ENCODE measurements at regions not wholly inside any gene's neighbourhood (a gene's known extent, or its start where the extent isn't known, plus 50 kb on each side); places are given as distances from the start of the nearest gene placed in this dataset.
A peak's percentile ranks its signal among the peaks of the same experiment; 100 is the strongest.
"Not testable (repeated sequence)": the region's sequence is repeated elsewhere in the genome, so short reads cannot be mapped to it uniquely, and the experiment has no call there.

- peak; percentile 52 for DNase-seq (ENCODE audit: low spot score)
Measured at GRCh38 chr15:30842798-30843472, 60.8 kb upstream of the FAN1 start.

GRCh38 chr15:30845536-30845935 lies 58.2 kb upstream of the FAN1 start:
- DNase-seq (ENCODE audit: low spot score): not testable (repeated sequence)

All from CD4-positive, alpha-beta T cell treated with Interleukin-2 at 100 ng/mL for 4 hours (primary cell).